ENCODE measurements at regions not wholly inside any gene's neighbourhood (a gene's known extent, or its start where the extent isn't known, plus 50 kb on each side); places are given as distances from the start of the nearest gene placed in this dataset.

DNA sequence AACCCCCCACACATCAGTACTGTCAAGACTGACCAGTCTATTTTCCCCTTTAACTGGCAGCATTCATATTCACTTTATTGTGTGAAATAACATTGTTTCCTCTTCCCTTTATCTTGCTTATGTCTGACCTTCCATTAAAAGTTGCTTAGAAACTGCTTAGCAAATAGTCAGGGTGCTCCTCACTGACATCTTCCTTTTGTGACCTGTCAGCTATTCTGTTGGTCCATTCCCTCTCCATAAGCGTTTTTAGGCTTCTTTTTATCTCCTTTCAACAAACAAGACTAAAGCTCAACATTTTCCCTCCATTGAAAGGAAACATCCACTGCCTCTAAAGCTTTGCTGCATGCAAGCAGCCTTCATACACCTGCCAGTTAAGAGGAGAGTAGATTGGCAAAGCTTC, 147.7 kb upstream of the VGLL2 start (continued):
- TF ChIP-seq, protein P1, sequence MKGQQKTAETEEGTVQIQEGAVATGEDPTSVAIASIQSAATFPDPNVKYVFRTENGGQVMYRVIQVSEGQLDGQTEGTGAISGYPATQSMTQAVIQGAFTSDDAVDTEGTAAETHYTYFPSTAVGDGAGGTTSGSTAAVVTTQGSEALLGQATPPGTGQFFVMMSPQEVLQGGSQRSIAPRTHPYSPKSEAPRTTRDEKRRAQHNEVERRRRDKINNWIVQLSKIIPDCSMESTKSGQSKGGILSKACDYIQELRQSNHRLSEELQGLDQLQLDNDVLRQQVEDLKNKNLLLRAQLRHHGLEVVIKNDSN (IDR thresholded peaks at IDR 0.05; ENCODE audit: borderline replicate concordance, extremely low read length, insufficient read depth, low read depth, low read length) = no peak
- no peak for TF ChIP-seq NR2F1 (conservative IDR thresholded peaks at IDR 0.05)
- no peak for TF ChIP-seq SUZ12 (IDR thresholded peaks at IDR 0.05; ENCODE audit: unreplicated experiment)
- TF ChIP-seq PAX5 (IDR thresholded peaks at IDR 0.05; ENCODE audit: borderline replicate concordance, low read depth, low read length) = no peak
- no peak for TF ChIP-seq MEF2B (IDR thresholded peaks at IDR 0.05; ENCODE audit: partially characterized antibody, poor library complexity, severe bottlenecking)
- no peak for TF ChIP-seq TCF12 (IDR thresholded peaks at IDR 0.05; ENCODE audit: low read depth, low read length)

DNA sequence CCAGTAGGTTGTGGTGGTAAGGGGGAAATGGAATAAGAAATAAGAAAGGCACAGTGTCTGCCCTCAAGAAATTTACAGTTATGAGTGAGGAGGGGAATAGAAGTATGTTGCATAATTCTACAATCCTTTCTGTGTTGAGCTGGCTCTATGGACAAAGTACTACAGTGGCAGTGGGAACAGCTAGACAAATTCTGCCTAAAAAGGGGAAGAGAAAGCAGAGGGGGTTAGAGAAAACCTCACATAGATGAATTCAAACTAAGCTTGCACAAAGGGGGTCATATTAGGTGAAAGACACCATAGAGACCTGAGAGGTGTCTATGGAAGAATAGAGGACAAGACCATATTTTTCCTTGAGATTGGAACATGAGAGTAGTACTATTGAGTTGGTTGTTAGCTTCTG, 146.9 kb upstream of the VGLL2 start:
- no peak overlapping the region for H2AFZ ChIP-seq (ENCODE audit: control insufficient read depth, low read depth, low read length)
- FAIRE-seq = no peak
- ChIA-PET POLR2A (no interaction called here), CTCF (no interaction called here), RAD21 (ENCODE audit: unreplicated experiment) (no interaction called here), SMC1A (ENCODE audit: uncharacterized antibody, unreplicated experiment) (interaction anchor here (0.9 kb wide), 1 partner anchor 9 kb away, joined by 3 read pairs; no protein-coding TSS in a partner anchor)
- H3K4me3 ChIP-seq = no peak overlapping the region
- no TSS peak for BruUV-seq (replicated peaks)
- H4K20me1 ChIP-seq (ENCODE audit: control insufficient read depth, insufficient read depth) = no peaks in the 10 kb centered on the region
- intact Hi-C loops (cut with micrococcal nuclease; ENCODE audit: unreplicated experiment) (no loop called here), in situ Hi-C loops (cut with MboI) (no loop called here)
- TF ChIP-seq SPI1 (IDR thresholded peaks at IDR 0.05; ENCODE audit: borderline replicate concordance, insufficient read depth, low read depth, low read length) = peak; percentile 43; the same call in 1 of the 2 replicates
- TF ChIP-seq YY1 (IDR thresholded peaks at IDR 0.05; ENCODE audit: low read depth, low read length) = no peak
- no peaks in the 10 kb centered on the region for H3K79me2 ChIP-seq (ENCODE audit: control insufficient read depth, insufficient read depth, low read length)
- H3K9ac ChIP-seq (ENCODE audit: control insufficient read depth, insufficient read depth, low read length) = no peak overlapping the region
- DNase-seq (ENCODE audit: low read depth, low spot score) = no peak
- no peak overlapping the region for H3K27ac ChIP-seq (ENCODE audit: control insufficient read depth, insufficient read depth)
- H3K36me3 ChIP-seq (ENCODE audit: control insufficient read depth in 2 of 2, insufficient read depth in 2 of 2, low read length in 1 of 2) = no peaks in the 10 kb centered on the region
- H3K9me3 ChIP-seq (replicated peaks; ENCODE audit: control insufficient read depth, insufficient read depth, low read length) = no peaks in the 10 kb centered on the region
- H3K27me3 ChIP-seq (replicated peaks in 1 of 2; ENCODE audit: control insufficient read depth in 2 of 2, insufficient read depth in 2 of 2, low read length in 1 of 2) = no peaks in the 10 kb centered on the region
- ATAC-seq = no peak; the same call in 2 of the 3 replicates
- H3K4me2 ChIP-seq (ENCODE audit: control insufficient read depth, insufficient read depth) = no peak overlapping the region
- no peaks in the 10 kb centered on the region for H3K4me1 ChIP-seq (ENCODE audit: control insufficient read depth, insufficient read depth, low read length)
